ENCODE measurements at regions not wholly inside any gene's neighbourhood (a gene's known extent, or its start where the extent isn't known, plus 50 kb on each side); places are given as distances from the start of the nearest gene placed in this dataset.

DNA sequence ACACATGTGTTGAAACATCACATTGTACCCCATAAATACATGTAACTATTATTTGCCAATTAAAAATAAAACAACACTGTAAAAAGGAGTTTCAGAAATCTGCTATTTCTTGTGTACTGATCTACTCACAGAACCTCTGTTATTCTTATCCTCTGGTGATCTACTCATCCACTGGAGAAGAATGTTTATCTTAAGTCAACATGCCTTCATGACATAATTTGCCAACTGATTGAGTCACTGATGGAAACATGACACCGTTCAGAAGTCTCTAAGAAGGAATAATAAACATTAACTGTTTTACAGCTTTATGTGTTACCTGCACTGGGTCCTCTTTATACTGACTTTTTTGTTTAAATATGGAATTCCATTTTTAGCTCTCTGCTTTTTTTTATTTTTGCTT, 555.2 kb downstream of the DCDC2C start:
- no peak overlapping the region for H3K4me3 ChIP-seq (ENCODE audit: low read depth, low read length)
- no peaks in the 10 kb centered on the region for H3K27me3 ChIP-seq (ENCODE audit: control insufficient read depth, insufficient read depth, low read length)
- H3K36me3 ChIP-seq (ENCODE audit: control insufficient read depth, insufficient read depth, low read length): no peaks in the 10 kb centered on the region
- peak; percentile 65 for DNase-seq (ENCODE audit: low read depth)
- TF ChIP-seq, protein P1, sequence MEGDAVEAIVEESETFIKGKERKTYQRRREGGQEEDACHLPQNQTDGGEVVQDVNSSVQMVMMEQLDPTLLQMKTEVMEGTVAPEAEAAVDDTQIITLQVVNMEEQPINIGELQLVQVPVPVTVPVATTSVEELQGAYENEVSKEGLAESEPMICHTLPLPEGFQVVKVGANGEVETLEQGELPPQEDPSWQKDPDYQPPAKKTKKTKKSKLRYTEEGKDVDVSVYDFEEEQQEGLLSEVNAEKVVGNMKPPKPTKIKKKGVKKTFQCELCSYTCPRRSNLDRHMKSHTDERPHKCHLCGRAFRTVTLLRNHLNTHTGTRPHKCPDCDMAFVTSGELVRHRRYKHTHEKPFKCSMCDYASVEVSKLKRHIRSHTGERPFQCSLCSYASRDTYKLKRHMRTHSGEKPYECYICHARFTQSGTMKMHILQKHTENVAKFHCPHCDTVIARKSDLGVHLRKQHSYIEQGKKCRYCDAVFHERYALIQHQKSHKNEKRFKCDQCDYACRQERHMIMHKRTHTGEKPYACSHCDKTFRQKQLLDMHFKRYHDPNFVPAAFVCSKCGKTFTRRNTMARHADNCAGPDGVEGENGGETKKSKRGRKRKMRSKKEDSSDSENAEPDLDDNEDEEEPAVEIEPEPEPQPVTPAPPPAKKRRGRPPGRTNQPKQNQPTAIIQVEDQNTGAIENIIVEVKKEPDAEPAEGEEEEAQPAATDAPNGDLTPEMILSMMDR (IDR thresholded peaks at IDR 0.05; ENCODE audit: insufficient read depth, low read length, poor library complexity, severe bottlenecking): no peak

DNA sequence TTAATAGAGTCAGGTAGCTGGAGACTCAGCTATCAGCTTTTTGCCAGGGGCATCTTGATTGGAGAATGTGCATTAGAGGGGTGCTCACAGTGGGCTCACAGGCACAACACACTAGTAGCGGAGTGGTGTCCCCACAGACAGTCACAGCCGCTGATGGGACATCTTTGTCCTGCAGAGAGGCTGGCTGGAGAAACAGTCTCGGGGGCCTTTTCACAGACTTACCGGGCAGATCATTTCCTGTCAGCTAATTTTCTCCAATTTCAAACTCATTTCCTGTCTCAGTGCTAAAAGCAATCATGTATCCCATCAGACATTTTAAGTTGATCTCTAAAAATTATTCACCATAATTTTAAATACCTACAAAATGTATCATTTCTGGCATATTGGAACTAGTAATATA, 562.6 kb downstream of the DCDC2C start:
- DNase-seq (ENCODE audit: low read depth): no peak
- Histone ChIP-seq H3K36me3 (ENCODE audit: control insufficient read depth, insufficient read depth, low read length) (no peaks in the 10 kb centered on the region), H3K4me3 (ENCODE audit: low read depth, low read length) (no peak overlapping the region), H3K27me3 (ENCODE audit: control insufficient read depth, insufficient read depth, low read length) (no peaks in the 10 kb centered on the region)
- TF ChIP-seq, protein P1 (IDR thresholded peaks at IDR 0.05; ENCODE audit: insufficient read depth, low read length, poor library complexity, severe bottlenecking): no peak

DNA sequence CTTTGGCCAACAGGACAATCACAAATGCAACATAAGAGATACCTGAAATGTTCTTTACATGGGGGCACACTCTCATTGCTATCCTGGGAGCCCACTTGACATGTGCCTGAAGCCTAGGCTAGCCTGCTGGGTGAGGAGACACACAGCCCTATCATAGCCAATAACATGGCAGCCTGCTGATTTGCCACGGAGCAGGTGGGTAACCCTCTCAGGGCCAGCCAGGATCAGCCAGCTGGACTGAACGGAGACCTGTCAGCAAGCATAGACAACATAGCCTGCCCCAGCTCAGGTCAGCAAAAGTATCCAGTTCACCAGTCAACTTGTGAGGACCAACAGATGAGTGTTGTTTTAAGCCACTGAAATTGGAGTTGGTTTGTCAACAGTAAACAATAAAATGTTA, 566.5 kb downstream of the DCDC2C start:
- no peaks in the 10 kb centered on the region for H3K36me3 ChIP-seq (ENCODE audit: control insufficient read depth, insufficient read depth, low read length)
- no peak overlapping the region for H3K4me3 ChIP-seq (ENCODE audit: low read depth, low read length)
- H3K27me3 ChIP-seq (ENCODE audit: control insufficient read depth, insufficient read depth, low read length): no peaks in the 10 kb centered on the region
- no peak for DNase-seq (ENCODE audit: low read depth)
- TF ChIP-seq, protein P1 (IDR thresholded peaks at IDR 0.05; ENCODE audit: insufficient read depth, low read length, poor library complexity, severe bottlenecking): no peak

DNA sequence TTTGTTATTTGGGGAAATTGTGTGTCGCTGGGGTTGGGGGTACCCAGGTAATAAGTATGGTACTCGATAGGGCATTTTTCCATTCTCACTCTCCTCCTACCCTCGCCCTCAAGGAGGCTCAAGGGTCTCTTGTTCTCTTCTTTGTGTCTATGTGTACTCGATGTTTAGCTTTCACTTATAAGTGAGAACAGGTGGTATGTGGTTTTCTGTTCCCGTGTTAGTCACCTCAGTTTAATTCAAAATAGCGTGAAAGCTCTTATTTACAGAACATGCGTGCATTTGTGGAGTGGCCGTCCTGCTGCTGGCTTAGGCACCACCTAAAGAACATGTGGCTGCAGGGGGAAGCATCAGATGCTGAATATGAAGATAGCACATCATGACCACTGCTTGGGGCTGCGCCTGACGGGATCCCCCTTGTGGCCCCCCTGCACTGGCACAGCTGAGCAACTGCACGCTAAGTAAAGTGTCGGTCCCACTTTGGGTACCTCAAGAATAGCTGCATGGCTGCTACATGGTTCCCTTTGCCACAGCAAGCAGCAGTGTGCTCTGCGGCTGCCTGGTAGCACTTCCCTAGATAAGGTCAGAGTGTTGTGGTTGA, 569.0 kb downstream of the DCDC2C start:
- Histone ChIP-seq H3K36me3 (ENCODE audit: control insufficient read depth, insufficient read depth, low read length) (no peaks in the 10 kb centered on the region), H3K4me3 (ENCODE audit: low read depth, low read length) (no peak overlapping the region), H3K27me3 (ENCODE audit: control insufficient read depth, insufficient read depth, low read length) (no peaks in the 10 kb centered on the region)
- no peak for DNase-seq (ENCODE audit: low read depth)
- TF ChIP-seq, protein P1 (IDR thresholded peaks at IDR 0.05; ENCODE audit: insufficient read depth, low read length, poor library complexity, severe bottlenecking): no peak

DNA sequence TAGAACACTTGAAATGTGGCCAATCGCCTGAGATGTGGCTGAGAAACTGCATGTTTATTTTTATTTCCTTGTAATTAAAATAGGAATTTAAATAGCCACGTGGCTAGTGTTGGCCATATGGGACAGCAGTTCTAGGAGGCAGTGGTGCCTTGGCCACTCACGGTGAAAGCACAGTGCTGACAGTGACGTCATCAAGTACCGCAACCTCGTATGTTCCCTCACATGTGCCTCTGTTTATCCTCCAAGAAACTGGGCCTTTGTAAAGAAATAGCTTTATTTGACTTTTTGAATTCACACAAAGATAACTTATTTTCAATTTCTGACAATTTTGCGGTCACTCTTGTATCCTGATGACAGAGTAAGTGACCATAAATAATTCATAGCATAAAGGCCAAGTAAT, 575.0 kb downstream of the DCDC2C start:
- TF ChIP-seq, protein P1 (IDR thresholded peaks at IDR 0.05; ENCODE audit: insufficient read depth, low read length, poor library complexity, severe bottlenecking): no peak
- no peak for DNase-seq (ENCODE audit: low read depth)
- no peaks in the 10 kb centered on the region for H3K27me3 ChIP-seq (ENCODE audit: control insufficient read depth, insufficient read depth, low read length)
- H3K4me3 ChIP-seq (ENCODE audit: low read depth, low read length): no peak overlapping the region
- no peaks in the 10 kb centered on the region for H3K36me3 ChIP-seq (ENCODE audit: control insufficient read depth, insufficient read depth, low read length)

DNA sequence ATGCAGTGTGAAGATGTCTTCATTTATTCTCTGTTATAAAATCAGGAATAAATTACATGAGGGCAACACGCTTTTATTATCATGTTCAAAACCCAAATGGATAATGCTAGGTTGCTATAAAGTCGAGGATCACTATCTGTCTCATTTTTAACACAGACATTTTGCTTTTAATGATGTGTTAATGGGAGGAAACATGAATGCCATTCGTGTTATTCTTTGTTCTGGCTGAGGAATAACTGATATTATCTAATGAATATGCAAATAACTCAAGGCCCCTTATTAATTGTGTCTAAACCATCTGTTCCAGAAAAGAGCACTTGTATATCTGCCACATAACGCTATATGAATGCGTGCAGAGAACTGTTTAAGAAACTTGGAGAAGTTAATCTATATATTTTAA, 576.1 kb downstream of the DCDC2C start:
- DNase-seq (ENCODE audit: low read depth): no peak
- Histone ChIP-seq H3K27me3 (ENCODE audit: control insufficient read depth, insufficient read depth, low read length) (no peaks in the 10 kb centered on the region), H3K36me3 (ENCODE audit: control insufficient read depth, insufficient read depth, low read length) (no peaks in the 10 kb centered on the region), H3K4me3 (ENCODE audit: low read depth, low read length) (no peak overlapping the region)
- TF ChIP-seq, protein P1 (IDR thresholded peaks at IDR 0.05; ENCODE audit: insufficient read depth, low read length, poor library complexity, severe bottlenecking): no peak
